ENCODE measurements at regions not wholly inside any gene's neighbourhood (a gene's known extent, or its start where the extent isn't known, plus 50 kb on each side); places are given as distances from the start of the nearest gene placed in this dataset.

GRCh38 chr12:115838952-115839351, 438.5 kb downstream of the MED13L start:
- H3K27me3 Mint-ChIP-seq (ENCODE audit: unreplicated experiment) = no peaks in the 10 kb centered on the region

GRCh38 chr12:115837220-115837619, 440.3 kb downstream of the MED13L start:
- H3K27me3 Mint-ChIP-seq (ENCODE audit: unreplicated experiment) = no peaks in the 10 kb centered on the region
- H3K36me3 Mint-ChIP-seq (ENCODE audit: unreplicated experiment) = no peaks in the 10 kb centered on the region
- H3K27ac Mint-ChIP-seq (ENCODE audit: unreplicated experiment) = no peak overlapping the region

More at GRCh38 chr12:115838952-115839351, 438.5 kb downstream of the MED13L start:
- no peak overlapping the region for H3K4me3 Mint-ChIP-seq (ENCODE audit: unreplicated experiment)
- H3K9me3 Mint-ChIP-seq (ENCODE audit: unreplicated experiment) = no peaks in the 10 kb centered on the region
- no peak overlapping the region for H3K27ac Mint-ChIP-seq (ENCODE audit: unreplicated experiment)
- no peaks in the 10 kb centered on the region for H3K4me1 Mint-ChIP-seq (ENCODE audit: unreplicated experiment)
- TF ChIP-seq, protein P1, sequence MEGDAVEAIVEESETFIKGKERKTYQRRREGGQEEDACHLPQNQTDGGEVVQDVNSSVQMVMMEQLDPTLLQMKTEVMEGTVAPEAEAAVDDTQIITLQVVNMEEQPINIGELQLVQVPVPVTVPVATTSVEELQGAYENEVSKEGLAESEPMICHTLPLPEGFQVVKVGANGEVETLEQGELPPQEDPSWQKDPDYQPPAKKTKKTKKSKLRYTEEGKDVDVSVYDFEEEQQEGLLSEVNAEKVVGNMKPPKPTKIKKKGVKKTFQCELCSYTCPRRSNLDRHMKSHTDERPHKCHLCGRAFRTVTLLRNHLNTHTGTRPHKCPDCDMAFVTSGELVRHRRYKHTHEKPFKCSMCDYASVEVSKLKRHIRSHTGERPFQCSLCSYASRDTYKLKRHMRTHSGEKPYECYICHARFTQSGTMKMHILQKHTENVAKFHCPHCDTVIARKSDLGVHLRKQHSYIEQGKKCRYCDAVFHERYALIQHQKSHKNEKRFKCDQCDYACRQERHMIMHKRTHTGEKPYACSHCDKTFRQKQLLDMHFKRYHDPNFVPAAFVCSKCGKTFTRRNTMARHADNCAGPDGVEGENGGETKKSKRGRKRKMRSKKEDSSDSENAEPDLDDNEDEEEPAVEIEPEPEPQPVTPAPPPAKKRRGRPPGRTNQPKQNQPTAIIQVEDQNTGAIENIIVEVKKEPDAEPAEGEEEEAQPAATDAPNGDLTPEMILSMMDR (IDR thresholded peaks at IDR 0.05) = no peak
- DNase-seq (ENCODE audit: extremely low spot score, unreplicated experiment) = no peak
- H3K36me3 Mint-ChIP-seq (ENCODE audit: unreplicated experiment) = no peaks in the 10 kb centered on the region

GRCh38 chr12:115835445-115835844, 442.0 kb downstream of the MED13L start:
- no peak overlapping the region for H3K4me3 Mint-ChIP-seq (ENCODE audit: unreplicated experiment)
- TF ChIP-seq, protein P1 (IDR thresholded peaks at IDR 0.05) = no peak
- no peaks in the 10 kb centered on the region for H3K4me1 Mint-ChIP-seq (ENCODE audit: unreplicated experiment)
- no peaks in the 10 kb centered on the region for H3K9me3 Mint-ChIP-seq (ENCODE audit: unreplicated experiment)
- DNase-seq (ENCODE audit: extremely low spot score, unreplicated experiment) = no peak
- no peaks in the 10 kb centered on the region for H3K36me3 Mint-ChIP-seq (ENCODE audit: unreplicated experiment)
- H3K27ac Mint-ChIP-seq (ENCODE audit: unreplicated experiment) = no peak overlapping the region
- H3K27me3 Mint-ChIP-seq (ENCODE audit: unreplicated experiment) = no peaks in the 10 kb centered on the region

More at GRCh38 chr12:115837220-115837619, 440.3 kb downstream of the MED13L start:
- H3K9me3 Mint-ChIP-seq (ENCODE audit: unreplicated experiment) = no peaks in the 10 kb centered on the region
- H3K4me3 Mint-ChIP-seq (ENCODE audit: unreplicated experiment) = no peak overlapping the region
- DNase-seq (ENCODE audit: extremely low spot score, unreplicated experiment) = no peak
- no peaks in the 10 kb centered on the region for H3K4me1 Mint-ChIP-seq (ENCODE audit: unreplicated experiment)
- TF ChIP-seq, protein P1 (IDR thresholded peaks at IDR 0.05) = no peak

DNA sequence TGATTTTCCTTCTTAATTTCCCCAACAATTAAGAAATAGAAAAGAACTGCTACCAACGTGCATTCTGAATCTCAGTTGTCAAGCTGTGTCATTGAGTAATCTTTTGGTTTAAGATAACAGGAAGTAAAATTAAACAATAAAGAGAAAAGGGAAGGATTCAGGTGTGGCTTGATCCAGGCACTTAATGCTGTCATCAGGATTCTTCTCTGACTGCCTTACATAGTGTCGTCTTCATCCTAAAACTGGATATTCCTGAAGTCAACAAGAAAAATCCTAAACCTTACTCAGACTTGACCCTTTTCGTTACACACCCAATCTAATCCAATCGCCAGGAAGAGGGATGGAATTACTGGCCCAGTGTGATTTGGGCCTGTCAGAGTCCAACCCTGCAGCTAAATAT, 443.8 kb downstream of the MED13L start:
- no peaks in the 10 kb centered on the region for H3K36me3 Mint-ChIP-seq (ENCODE audit: unreplicated experiment)
- H3K27ac Mint-ChIP-seq (ENCODE audit: unreplicated experiment) = no peak overlapping the region
- no peaks in the 10 kb centered on the region for H3K27me3 Mint-ChIP-seq (ENCODE audit: unreplicated experiment)
- H3K9me3 Mint-ChIP-seq (ENCODE audit: unreplicated experiment) = no peaks in the 10 kb centered on the region
- H3K4me1 Mint-ChIP-seq (ENCODE audit: unreplicated experiment) = no peaks in the 10 kb centered on the region
- TF ChIP-seq, protein P1 (IDR thresholded peaks at IDR 0.05) = no peak
- no peak overlapping the region for H3K4me3 Mint-ChIP-seq (ENCODE audit: unreplicated experiment)
- no peak for DNase-seq (ENCODE audit: extremely low spot score, unreplicated experiment)

- Mint-ChIP-seq H3K9me3 (ENCODE audit: unreplicated experiment) (no peaks in the 10 kb centered on the region), H3K27ac (ENCODE audit: unreplicated experiment) (no peak overlapping the region), H3K4me1 (ENCODE audit: unreplicated experiment) (no peaks in the 10 kb centered on the region), H3K4me3 (ENCODE audit: unreplicated experiment) (no peak overlapping the region), H3K36me3 (ENCODE audit: unreplicated experiment) (no peaks in the 10 kb centered on the region), H3K27me3 (ENCODE audit: unreplicated experiment) (no peaks in the 10 kb centered on the region)
- TF ChIP-seq, protein P1 (IDR thresholded peaks at IDR 0.05) = no peak
- no peak for DNase-seq (ENCODE audit: extremely low spot score, unreplicated experiment)
These were observed 446.9 kb downstream of the MED13L start for GRCh38 chr12:115830633-115831032.
